HG03442 (cell line): ENCODE measurements at regions not wholly inside any gene's neighbourhood (a gene's known extent, or its start where the extent isn't known, plus 50 kb on each side); places are given as distances from the start of the nearest gene placed in this dataset.
A peak's percentile ranks its signal among the peaks of the same experiment; 100 is the strongest.
"Not testable (repeated sequence)": the region's sequence is repeated elsewhere in the genome, so short reads cannot be mapped to it uniquely, and the experiment has no call there.

ENCODE experiments used
- ATAC-seq: cut with Tn5 transposase; IDR thresholded peaks from one replicate; pipeline ENCODE4 v1.9.1; 2021; ENCODE audit warnings: mild to moderate bottlenecking, moderate library complexity; ENCODE audit not compliant: unreplicated experiment

DNA sequence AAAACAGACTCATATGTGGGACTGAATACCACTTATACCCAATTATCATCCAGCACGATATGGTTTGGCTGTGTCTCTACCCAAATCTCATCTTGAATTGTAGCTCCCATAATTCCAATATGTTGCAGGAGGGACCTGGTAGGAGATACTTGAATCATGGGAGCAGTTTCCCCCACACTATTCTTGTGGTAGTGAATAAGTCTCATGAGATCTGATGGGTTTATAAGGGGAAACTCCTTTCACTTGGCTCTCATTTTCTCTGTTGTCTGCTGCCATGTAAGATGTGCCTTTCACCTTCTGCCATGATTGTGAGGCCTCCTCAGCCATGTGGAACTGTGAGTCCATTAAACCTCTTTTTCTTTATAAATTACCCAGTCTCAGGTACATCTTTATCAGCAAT lies 91.9 kb upstream of the FNDC3A start:
- not testable (repeated sequence) for ATAC-seq

DNA sequence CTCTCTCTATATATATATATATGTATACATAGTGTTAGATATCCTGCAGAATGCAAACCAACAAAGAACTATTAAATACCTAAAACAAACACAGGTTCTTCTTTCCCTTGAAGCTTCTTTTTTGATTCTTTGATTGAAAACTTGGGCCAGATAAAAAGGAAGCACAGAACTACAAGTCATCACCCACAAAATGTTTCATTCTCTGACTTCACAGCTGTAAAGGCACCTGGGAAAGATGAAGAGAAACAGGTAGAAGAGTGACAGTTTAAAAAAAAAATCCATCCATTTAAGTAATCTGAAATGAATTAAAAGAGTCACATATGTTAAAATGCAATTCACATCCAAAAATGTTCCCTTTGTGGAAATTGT lies 90.7 kb upstream of the FNDC3A start:
- no peak for ATAC-seq

DNA sequence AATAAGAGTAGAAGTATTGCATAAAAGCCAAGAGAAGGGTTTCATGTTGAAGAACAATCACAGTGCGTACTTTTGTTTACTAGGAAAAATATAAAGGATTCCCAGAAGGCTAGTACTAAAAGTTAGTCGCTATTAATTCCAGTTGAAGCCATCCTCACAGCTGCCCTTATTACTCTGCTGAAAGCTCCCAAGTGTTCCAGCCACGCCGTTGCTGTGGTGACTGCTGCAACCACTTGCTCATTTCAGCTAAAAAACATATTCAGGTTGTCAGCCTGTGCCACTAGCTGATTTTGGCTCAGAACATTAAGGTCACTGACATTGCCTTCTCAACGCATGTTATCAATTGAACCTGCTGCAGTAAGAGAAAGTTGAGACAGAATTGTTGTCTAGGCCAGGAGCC lies 87.1 kb upstream of the FNDC3A start:
- no peak for ATAC-seq

DNA sequence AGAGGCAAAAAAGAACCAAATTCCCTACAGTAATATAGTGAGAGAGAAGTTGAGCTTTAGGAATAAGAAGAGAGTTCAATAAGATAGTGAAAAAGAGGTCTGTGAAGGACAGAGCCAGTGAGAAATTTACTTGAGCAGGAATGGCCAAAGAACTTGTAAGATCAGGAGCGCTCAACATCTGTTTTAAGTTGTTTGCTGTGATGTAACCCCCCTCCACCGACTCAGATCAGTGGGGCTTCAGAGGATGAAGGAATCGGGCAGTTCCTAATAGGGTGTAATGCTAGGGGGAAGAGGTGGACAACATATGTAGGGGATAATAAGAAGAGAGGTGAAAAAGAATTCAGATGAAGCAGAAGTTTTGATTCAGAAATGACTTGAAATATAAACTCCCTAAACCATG lies 85.3 kb upstream of the FNDC3A start:
- no peak for ATAC-seq

DNA sequence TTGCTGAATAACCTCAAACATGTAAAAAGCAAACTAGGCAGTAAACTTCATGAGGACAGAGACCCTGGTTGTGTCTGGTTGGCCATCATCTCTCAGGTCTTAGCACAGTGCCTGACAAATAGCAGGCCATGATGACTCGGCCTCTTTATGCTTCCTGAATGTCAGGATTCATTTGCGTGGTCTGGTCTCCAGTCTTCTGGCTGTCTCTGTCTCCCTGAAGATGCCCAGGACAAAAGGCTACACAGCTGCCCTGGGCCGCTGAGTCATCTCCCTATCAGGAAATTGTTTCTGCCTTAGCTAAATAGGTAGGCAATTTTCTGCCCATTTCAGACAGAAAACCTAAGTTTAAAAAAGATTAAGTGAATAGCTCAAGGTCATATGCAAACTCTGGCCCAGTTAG lies 84.1 kb upstream of the FNDC3A start:
- ATAC-seq: no peak

DNA sequence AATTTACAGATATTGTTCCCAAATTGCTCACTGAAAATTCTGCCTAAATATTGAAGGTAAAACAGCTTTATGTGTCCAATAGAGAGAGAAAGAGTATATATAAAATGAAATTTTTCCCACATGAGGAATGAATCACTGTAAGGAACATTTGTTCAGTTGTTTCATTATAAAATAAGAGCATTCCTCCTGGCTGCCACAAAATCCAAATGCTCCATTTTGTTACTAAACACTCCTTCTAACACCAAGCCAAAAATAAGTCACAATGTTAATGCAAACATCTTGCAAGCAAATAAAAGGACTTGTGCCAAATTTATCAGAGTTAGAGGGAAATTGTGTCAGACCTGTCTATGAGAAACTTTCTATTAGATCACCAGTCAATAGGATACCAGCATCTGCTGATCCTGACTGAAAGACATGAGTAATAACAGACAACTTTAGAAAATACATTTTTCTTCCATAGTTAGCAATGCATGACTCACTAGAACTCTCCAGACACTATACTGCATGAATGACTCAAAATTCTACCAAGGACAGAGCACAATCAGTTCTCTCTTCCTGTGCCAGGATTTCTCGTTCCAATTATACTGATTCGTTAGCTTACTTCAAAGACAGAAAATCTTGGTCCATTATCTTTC lies 83.5 kb upstream of the FNDC3A start:
- peak; percentile 97 for ATAC-seq

DNA sequence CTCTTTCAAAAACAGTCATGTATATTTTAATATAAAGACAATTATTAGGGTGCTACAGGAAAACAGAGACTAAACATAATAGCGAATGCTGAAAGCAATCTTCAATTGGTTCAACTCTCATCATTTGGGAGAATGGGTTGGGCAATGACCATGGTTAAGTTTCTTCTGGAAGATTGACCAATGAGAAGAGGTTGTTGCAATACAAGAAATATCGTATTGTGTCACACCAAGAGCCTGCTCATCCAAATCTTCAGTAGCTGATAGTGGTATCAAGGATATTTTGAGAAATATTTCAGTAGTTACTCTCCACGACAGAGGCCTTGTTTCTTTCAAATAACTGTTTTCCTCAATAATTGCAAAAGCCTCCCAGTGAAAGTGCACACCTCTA lies 83.0 kb upstream of the FNDC3A start:
- no peak for ATAC-seq

DNA sequence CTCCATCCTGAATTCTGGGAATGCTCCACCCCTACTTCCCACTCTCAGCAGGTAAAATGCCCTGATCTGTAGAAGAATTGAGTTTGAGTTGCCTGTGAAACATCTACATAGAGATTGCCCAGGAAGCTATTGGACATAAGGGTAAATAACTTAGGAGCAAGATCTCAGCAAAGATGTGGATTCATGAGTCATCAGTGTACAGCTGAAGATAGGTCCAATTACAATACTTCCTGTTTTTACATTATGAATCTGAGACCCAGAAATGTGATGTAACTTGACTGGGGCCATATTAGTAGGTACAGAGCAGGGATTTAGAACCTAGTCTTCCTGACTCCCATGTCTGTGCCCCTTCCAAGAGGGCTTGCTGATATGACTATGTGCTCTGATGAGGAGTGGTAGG lies 79.4 kb upstream of the FNDC3A start:
- ATAC-seq: no peak

DNA sequence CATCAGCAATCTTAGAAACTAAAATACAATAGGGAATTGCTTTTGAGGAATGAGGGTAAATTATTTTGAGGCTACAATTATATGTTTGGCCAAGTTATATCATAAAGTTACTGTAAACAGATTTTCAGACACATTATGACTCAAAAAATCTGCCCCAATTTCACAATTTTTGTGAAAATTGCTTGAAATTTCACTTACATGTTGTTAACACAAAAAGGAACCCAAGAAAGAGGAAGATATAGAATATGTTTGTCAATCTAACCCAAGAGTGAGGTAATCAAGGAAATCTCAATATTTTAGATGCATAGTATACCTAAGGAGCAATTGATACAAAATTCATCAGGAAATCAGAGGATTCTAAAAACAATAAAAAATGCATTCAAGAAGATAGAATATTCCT lies 73.9 kb upstream of the FNDC3A start:
- ATAC-seq: no peak

DNA sequence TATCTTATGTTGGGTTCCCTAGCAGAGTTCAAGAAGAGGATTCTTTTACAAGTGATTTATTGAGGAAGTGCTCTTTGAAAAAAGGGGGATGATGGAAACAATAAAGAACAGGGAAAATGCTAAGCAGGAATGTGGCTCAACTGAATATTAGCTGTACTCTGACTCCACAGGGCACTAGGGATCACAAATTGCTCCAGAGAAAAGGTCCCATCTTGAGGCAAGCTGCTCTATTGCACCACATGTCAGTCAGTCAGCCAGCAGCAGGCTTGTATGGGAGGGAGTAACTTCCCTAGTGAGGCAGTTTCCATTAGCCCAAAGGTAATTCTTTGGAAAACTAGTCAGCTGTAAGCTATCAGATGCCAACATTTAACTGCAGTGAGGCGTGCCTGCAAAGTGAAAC lies 73.3 kb upstream of the FNDC3A start:
- no peak for ATAC-seq

DNA sequence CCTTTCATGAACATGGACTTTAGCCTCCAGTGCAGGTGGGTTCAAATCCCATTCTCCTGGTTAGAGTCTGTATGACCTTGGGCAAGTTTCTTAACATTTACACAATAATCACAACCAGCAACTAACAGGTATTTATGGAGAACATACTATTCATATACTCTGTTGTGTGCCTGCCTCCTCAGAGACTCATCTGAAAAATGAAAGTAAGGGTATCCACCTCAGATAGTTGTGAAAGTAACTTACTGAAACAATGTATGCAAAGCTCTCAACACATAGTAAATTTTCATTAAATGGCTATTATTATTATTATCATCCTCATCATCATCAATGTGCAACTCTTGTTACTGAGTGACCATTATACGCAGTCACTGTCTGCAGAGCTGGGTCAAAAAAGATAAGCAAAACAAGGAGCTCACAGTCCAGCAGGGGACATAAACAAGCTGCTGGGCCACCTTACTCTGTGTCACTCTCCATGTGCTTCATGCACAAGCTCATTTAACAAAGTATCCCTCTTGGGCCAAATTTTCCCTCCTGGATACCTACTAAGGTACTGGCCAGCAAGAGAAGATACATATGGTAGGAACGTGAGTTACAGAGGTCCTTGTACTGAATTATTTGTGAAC lies 70.9 kb upstream of the FNDC3A start:
- ATAC-seq: no peak

DNA sequence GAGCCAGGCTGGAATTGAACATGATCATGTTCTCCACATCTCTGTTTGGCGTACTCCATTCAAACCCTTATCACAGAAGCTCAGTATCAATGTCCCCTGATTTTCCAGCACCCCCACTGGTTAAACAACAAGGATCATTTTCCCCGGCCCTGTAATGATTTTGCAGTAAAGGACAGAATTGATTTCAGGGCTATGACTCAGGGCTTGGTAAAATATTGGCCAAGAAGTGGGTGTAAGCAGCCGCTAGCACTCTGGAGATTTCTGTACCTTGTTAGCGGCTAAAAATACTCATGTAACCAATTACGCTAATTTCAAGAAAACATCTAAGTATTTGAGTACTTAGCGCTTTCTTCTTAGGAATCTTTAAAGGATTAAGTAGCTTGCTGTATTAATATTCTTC lies 69.5 kb upstream of the FNDC3A start:
- no peak for ATAC-seq

DNA sequence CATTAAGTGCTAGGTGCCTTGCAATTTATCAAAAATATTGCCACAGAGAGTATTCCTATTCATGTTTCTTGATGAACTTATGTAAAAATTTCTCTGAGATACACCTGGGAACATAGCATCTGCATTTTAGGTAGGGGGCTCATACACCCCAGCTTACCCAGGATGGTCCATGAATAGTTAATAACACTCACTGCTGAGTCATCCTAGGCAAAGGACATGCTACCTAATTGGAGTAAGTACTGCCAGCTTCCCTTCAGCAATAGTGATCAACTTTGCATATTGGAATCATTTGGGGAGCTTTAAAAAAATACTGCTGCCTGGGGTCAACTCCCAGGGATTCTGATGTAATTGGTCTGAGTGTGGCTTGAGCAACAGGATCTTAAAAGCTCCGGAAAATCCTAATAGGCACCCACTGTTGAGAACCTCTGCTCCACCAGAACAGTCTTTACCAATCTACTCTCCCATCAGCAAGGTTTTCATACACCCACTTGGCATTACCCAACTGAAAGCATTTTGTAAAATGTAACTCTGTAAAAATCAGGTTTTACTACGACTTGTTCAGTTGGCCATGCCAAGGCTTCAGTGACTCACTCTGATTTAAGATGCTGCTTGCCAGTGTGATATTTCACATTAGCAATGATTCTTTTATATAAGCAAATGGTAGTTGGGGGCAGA lies 67.2 kb upstream of the FNDC3A start:
- no peak for ATAC-seq

DNA sequence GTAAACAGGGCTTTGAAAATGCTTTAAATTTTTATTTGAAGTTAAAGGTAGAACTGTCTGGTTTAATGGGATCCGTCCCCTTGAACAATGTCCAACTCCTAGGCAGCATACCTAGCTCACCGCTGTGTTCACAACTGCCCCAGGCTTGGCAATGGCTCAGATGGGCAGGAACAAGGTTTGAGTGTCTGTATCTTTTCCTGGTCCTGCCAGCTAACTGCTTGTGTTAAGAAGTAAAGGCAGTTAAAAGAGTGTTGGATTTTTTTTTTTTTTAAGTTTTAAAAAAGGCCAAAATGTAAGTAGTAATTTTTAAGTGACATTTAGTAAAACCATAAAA lies 66.7 kb upstream of the FNDC3A start:
- ATAC-seq: no peak

DNA sequence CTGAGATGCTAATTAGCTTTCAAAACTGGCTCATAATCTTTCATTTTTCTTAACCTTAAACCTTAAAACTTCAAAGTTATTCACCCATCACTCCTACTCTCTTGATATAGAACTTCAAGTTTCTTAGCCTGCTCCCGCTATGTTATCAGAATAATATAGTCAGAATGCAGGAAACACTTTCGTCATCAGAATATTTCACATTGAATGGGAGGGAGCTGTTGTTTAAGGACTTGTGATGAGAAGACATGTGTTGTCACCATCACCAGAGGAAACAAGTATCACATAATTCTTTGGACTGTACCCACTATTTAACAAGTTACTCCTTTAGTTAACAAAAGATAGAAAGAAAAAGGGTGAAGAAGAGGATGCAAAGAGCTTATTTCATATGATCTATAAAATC lies 65.0 kb upstream of the FNDC3A start:
- ATAC-seq: no peak

DNA sequence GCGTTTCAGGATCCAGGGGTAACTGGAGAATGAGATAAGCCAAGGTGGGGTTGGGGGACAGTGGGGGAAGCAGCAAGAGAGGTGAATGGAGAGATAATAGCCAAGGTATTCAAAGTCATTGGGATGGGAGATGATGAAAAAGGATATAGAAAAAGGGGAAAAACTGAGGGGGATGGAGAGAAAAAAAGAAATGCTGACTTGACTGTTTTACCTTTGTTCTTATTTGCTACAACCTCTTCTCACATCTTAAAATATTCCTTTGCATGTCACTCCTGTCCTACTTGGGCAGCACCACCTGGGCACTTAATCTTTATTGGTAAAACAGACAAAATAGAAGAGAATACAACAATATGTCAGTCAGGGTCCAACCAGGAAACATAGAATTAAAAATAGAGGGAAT lies 56.0 kb upstream of the FNDC3A start:
- no peak for ATAC-seq

DNA sequence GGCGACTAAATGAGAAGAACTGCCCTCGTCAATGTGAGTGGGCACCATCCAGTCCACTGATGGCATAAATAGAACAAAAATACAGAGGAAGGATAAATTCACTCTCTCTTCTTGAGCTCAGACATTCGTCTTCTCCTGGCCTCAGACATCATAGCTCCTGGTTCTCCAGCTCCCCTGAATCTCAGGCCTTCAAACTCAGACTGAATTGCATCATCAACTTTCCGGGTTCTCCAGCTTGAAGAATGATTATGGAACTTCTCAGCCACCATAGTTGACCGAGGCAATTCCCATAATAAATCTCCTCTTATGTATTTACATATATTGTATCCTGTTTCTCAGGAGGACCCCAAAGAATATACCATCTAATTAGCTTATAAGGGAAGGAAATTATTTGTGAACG lies 55.0 kb upstream of the FNDC3A start:
- ATAC-seq: no peak

DNA sequence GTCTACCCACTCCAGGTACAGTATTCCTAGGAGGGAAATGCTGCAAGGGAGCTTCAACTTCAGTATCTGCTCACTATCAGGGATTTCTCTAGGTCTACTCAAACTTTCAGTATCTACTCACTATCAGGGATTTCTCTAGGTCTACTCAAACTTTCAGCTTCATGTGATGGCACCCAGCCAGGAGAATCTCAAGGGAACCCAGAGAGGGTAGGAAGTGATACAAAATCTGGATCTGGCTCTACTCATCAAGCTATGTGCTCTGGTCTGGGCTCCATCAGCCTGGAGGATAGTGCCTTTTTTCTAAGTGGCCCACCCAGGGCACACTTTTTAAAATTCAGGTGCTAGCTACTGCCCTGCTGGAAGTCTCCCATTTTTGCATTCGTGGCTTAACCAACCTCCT lies 52.3 kb upstream of the FNDC3A start:
- ATAC-seq: no peak

DNA sequence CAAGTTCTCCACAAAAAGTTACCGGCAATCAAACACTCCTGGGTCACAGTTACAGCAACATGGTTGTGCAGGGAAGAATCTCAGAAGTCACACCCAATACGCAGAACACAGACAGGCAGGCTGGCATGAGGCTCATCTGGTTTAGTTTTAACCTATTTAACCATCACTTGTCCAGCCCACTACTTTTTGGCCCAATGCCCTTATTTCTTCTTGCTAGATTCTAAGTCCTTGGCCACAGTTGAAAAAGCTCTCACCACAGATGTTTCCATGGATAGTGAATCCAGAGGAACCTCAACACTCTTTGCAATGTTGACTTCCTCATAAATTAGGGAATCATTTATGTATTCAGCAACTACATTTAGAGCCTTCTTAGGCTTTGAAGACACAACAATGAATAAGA lies 50.7 kb upstream of the FNDC3A start:
- no peak for ATAC-seq
